Common myeloid progenitor, CD34-positive (primary cell): ENCODE measurements at regions not wholly inside any gene's neighbourhood (a gene's known extent, or its start where the extent isn't known, plus 50 kb on each side); places are given as distances from the start of the nearest gene placed in this dataset.

Experiments
- CTCF ChIA-PET: fragments of 350-600 bp; sonication (Branson Sonifier 250); formaldehyde crosslinking; loops from one replicate; lab custom pipeline; 2021; ENCODE audit warnings: antibody characterized with exemption; lab: Charles Lee
- POLR2A ChIA-PET: fragments of 350-600 bp; sonication (Branson Sonifier 250); formaldehyde crosslinking; loops from one replicate; lab custom pipeline; 2021; ENCODE audit warnings: antibody characterized with exemption; lab: Charles Lee
- DNase-seq, 3 donors: peaks; one replicate each; pipeline versions ENCODE4 v3.0.0 to v3.0.0-alpha.2; 2013
- H3K27ac ChIP-seq, 2 experiments: 1 replicate in 1 of 2; 2 replicates in 1 of 2; pipeline ENCODE4 v1.7.0; 2013; ENCODE audit warnings: inconsistent platforms in 2 of 2, low read length in 2 of 2, mild to moderate bottlenecking in 2 of 2, low read depth in 1 of 2, moderate library complexity in 1 of 2; ENCODE audit not compliant: severe bottlenecking in 2 of 2, insufficient read depth in 1 of 2, poor library complexity in 1 of 2
- H3K27me3 ChIP-seq, 5 experiments: replicated peaks in 2 of 5; 1 replicate in 3 of 5; 2 replicates in 2 of 5; pipeline versions ENCODE4 v1.6.1 to v1.7.0; 2013; ENCODE audit warnings: low read length in 4 of 5, mild to moderate bottlenecking in 2 of 5, moderate library complexity in 2 of 5, inconsistent platforms in 1 of 5; ENCODE audit not compliant: insufficient read depth in 5 of 5, control insufficient read depth in 4 of 5
- H3K36me3 ChIP-seq, 4 experiments: 1 replicate in 2 of 4; 2 replicates in 2 of 4; pipeline versions ENCODE4 v1.6.1 to v1.7.0; 2013; ENCODE audit warnings: low read length in 3 of 4, control low read depth in 1 of 4, mild to moderate bottlenecking in 1 of 4; ENCODE audit not compliant: control insufficient read depth in 4 of 4, insufficient read depth in 4 of 4
- H3K4me1 ChIP-seq, 4 experiments: 1 replicate in 3 of 4; 2 replicates in 1 of 4; pipeline versions ENCODE4 v1.6.1 to v1.7.1; 2013; ENCODE audit warnings: low read length in 3 of 4, mild to moderate bottlenecking in 3 of 4, control low read depth in 1 of 4, inconsistent platforms in 1 of 4, moderate library complexity in 1 of 4; ENCODE audit not compliant: control insufficient read depth in 4 of 4, insufficient read depth in 4 of 4; ENCODE audit errors: control extremely low read depth in 1 of 4
- H3K4me3 ChIP-seq, 7 experiments: 1 replicate in 4 of 7; 2 replicates in 3 of 7; pipeline versions ENCODE4 v1.5.1 to v1.7.0; 2013; ENCODE audit warnings: mild to moderate bottlenecking in 7 of 7, low read length in 6 of 7, moderate library complexity in 6 of 7, inconsistent platforms in 2 of 7, low read depth in 2 of 7, control low read depth in 1 of 7; ENCODE audit not compliant: insufficient read depth in 4 of 7, control insufficient read depth in 1 of 7; ENCODE audit errors: extremely low read depth in 1 of 7
- H3K9me3 ChIP-seq, 5 experiments: 1 replicate in 4 of 5; 2 replicates in 1 of 5; pipeline versions ENCODE4 v1.6.1 to v1.7.1; 2013; ENCODE audit warnings: low read length in 4 of 5, mild to moderate bottlenecking in 2 of 5, inconsistent platforms in 1 of 5, low read depth in 1 of 5, moderate library complexity in 1 of 5; ENCODE audit not compliant: control insufficient read depth in 4 of 5, insufficient read depth in 2 of 5; ENCODE audit errors: control extremely low read depth in 1 of 5
- WGBS: methylation state at CpG from one replicate; pipeline ENCODE4 v1.1.5; 2013; ENCODE audit not compliant: insufficient coverage; 5-methylcytosine and 5-hydroxymethylcytosine counted together

DNA sequence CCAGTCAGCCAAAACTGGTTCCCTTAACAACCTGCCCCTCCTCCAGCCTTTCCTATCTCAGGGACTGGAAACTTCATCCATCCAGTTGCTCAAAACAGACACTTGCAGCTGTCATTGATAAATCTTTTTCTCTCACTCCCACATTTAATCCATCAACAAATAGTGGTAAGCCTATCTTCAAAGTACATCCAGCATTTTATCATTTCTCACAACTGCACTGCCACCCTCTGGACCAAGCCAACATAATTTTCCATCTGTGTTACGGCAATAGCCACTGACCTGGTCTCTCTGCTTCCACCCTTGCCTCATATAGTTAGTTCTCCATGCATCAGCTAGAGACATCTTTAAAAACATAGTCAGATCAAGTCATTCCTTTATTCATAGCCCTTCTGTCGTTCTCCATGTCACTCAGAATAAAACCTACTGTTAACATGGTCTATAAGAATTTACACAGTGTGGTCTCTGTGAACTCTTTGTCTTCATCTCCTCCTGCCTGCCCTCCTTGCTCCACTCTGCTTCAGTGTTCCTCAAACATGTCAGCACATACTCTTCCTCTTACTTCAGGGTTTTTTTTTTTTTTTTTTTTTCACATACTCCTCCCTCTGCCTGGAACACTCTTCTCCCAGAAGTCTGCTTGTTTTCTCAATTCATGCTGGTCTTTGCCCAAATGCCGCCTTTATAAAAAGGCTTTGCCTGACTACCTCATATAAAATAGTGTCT lies 102.5 kb upstream of the COL6A5 start:
- H3K4me1 ChIP-seq = no peaks in the 10 kb centered on the region
- no peaks in the 10 kb centered on the region for H3K27me3 ChIP-seq
- H3K4me3 ChIP-seq = no peak overlapping the region
- DNase-seq = peak; percentile 6 to 50 (median 47)
- no peaks in the 10 kb centered on the region for H3K9me3 ChIP-seq
- H3K27ac ChIP-seq = no peak overlapping the region
- WGBS = 62% methylated on average over 3 of the region's 3 CpGs
- H3K36me3 ChIP-seq = no peaks in the 10 kb centered on the region
- ChIA-PET CTCF (no interaction called here), POLR2A (no interaction called here)

DNA sequence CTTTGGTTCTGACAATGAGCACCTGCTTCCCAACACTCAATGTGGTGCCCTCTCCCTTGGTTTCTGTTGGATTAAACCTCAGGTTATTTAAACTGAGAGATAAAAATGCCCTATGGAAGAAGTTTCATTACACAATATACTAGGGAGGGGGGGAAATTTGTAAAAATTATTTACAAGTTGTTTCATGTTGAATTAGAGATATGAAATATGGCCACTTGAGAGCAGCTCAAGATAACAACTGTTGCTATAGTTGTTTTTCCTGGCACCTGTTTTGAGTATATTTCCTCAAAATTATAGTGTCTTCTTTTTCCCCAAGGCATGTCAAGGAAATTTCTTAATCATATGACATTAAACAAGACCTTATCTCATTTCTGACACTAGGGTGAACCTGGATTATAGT lies 101.7 kb upstream of the COL6A5 start:
- no peaks in the 10 kb centered on the region for H3K4me1 ChIP-seq
- H3K4me3 ChIP-seq = no peak overlapping the region
- H3K36me3 ChIP-seq = no peaks in the 10 kb centered on the region
- no peaks in the 10 kb centered on the region for H3K27me3 ChIP-seq
- POLR2A ChIA-PET = no interaction called here
- no peak overlapping the region for H3K27ac ChIP-seq
- no peaks in the 10 kb centered on the region for H3K9me3 ChIP-seq
- no peak for DNase-seq
- CTCF ChIA-PET = no interaction called here

DNA sequence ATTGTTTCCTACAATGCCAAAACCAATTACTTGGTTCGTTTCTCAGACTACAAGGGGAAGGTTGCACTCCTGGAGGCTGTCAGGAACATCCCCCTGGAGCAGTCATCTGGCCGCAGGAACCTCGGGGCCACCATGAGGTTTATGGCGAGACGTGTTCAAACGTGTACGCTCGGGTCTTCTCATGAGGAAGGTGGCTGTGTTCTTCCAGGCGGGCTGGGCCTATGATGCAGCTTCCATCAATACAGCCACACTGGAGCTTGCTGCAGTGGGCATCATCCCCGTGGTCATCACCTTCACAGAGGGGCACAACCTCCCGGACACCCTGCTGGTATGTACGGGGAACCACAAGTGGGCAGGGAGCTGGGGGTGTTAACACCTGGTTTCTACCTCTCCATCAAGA lies 94.5 kb upstream of the COL6A5 start:
- H3K27me3 ChIP-seq = peaks cover 0 to 3% (median 0%) of the 10 kb centered on the region in 5 experiments
- no peak overlapping the region for H3K4me3 ChIP-seq
- WGBS = 94% methylated on average over 8 of the region's 12 CpGs
- no peaks in the 10 kb centered on the region for H3K4me1 ChIP-seq
- no peaks in the 10 kb centered on the region for H3K36me3 ChIP-seq
- H3K9me3 ChIP-seq = no peaks in the 10 kb centered on the region
- POLR2A ChIA-PET = no interaction called here
- DNase-seq = no peak
- CTCF ChIA-PET = no interaction called here
- no peak overlapping the region for H3K27ac ChIP-seq

DNA sequence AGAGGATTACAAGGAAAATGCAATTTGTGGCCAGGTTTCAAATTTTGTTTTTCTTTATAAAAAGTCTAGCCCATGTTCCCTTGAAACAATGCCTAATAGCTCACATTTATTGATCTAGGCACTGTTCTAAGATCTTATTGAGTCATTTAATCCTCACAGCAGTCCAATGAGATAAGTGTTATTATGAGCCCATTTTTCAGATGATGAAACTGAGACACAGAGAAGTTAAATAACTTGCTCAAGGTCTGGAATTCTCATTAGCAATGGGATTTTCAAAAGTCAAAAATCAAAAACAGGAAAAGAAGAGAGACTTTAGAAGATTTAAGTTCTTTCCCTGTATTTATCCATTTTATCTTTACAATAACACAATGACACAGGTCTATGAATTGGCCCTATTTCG lies 90.0 kb upstream of the COL6A5 start:
- Histone ChIP-seq H3K4me1 (no peaks in the 10 kb centered on the region), H3K36me3 (no peaks in the 10 kb centered on the region), H3K9me3 (no peaks in the 10 kb centered on the region), H3K27ac (no peak overlapping the region), H3K4me3 (no peak overlapping the region), H3K27me3 (peaks cover 0 to 6% (median 0%) of the 10 kb centered on the region in 5 experiments)
- no peak for DNase-seq
- ChIA-PET CTCF (no interaction called here), POLR2A (no interaction called here)
- WGBS = no CpG with 5 or more reads among the region's 1 CpG

DNA sequence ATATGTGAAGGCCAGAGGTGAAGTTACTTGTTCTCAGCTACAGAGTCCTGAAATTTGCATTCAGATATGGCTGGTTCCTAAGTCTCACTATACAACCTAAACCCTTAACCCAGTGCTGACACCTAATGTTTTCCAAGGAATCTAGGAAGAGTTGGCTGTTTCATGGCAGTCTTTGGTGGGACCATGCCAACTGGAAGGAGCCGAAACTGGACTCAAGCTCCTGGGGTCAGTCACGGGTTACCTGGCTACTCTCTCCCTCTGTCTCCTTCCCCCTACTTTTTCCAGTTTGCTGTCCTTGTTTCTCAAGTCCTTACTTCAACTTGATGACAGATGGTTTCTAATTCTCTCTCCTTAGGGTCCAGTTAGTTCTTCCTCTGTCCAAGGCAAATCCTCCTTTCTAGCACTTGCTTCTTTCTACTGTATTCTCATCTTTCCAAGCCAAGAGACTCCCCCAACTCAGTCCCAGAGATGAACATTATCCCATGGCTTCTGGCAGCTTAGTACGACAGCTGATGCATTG lies 88.6 kb upstream of the COL6A5 start:
- no peak for DNase-seq
- 100% methylated on average over 2 of the region's 3 CpGs for WGBS
- H3K36me3 ChIP-seq = no peaks in the 10 kb centered on the region
- no peak overlapping the region for H3K4me3 ChIP-seq
- H3K4me1 ChIP-seq = no peaks in the 10 kb centered on the region
- POLR2A ChIA-PET = no interaction called here
- CTCF ChIA-PET = no interaction called here
- no peak overlapping the region for H3K27ac ChIP-seq
- H3K9me3 ChIP-seq = no peaks in the 10 kb centered on the region
- H3K27me3 ChIP-seq = peaks cover 0 to 4% (median 0%) of the 10 kb centered on the region in 5 experiments

DNA sequence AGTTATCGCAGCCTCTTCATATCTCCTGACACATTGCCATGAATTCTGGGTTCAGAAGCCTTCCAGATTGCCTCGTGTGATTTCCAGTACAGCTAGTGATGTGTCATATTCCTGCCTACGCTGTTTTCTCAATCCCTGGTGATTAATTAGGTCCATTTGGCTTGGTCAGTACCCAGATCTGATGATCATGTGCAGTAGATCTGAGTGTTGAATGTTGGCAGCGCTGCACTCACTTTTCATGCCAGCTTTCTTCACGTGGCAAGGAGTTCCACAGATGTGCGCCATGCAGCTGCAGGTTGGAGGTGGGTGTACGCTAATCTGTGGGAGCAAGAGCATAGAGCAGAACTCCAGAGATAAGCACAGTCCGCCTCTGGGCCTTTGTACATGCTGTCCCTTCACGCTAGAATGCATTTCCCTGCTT lies 86.9 kb upstream of the COL6A5 start:
- Histone ChIP-seq H3K27me3 (peaks cover 0 to 4% (median 0%) of the 10 kb centered on the region in 5 experiments), H3K4me1 (no peaks in the 10 kb centered on the region), H3K36me3 (no peaks in the 10 kb centered on the region), H3K4me3 (no peak overlapping the region), H3K9me3 (no peaks in the 10 kb centered on the region), H3K27ac (no peak overlapping the region)
- DNase-seq = no peak
- ChIA-PET CTCF (no interaction called here), POLR2A (no interaction called here)
- WGBS = 83% methylated on average over 8 of the region's 9 CpGs

DNA sequence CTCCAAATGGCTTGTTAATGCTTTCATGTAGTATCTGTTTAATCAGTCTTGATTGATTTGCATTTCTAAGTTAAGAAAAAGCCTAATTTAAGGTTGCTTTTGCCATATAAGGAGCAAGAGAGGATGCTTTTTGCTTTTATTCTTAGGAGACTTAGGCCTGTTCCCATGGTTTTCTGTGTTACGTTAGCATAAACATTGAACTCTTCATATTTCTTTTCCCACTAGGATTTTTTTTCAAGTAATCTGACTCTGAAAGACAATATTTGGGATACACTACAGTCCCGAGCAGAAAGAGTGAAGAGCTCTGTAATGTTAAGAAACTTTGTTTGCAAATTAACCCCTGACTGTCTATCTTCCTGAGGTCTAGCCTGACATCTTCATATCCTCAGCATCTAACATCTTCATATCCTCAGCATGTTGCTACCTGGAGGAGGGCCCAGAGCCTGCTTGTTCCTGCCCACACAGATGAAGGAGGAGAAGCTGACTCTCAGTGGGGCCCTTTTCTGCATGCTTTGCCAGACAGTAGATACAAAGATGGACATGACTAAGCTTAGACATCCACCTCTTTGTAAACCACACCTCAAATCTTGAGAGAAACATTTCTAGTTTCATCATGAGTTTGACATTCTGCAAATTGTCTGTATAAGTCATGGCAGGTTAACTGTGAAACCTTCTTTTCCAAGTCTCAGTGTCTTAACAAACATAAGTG lies 86.2 kb upstream of the COL6A5 start:
- H3K4me1 ChIP-seq = no peaks in the 10 kb centered on the region
- DNase-seq = no peak
- no CpG with 5 or more reads among the region's 2 CpGs for WGBS
- H3K27me3 ChIP-seq = peaks cover 0 to 4% (median 0%) of the 10 kb centered on the region in 5 experiments
- ChIA-PET POLR2A (no interaction called here), CTCF (interaction anchor here (0.6 kb wide), 1 partner anchor 17 kb away, joined by 3 read pairs; no protein-coding TSS in a partner anchor)
- no peaks in the 10 kb centered on the region for H3K9me3 ChIP-seq
- no peak overlapping the region for H3K4me3 ChIP-seq
- no peak overlapping the region for H3K27ac ChIP-seq
- H3K36me3 ChIP-seq = no peaks in the 10 kb centered on the region
